Osteoblast (primary cell): ENCODE measurements at regions not wholly inside any gene's neighbourhood (a gene's known extent, or its start where the extent isn't known, plus 50 kb on each side); places are given as distances from the start of the nearest gene placed in this dataset.

Experiments used
- DNase-seq: peaks from one replicate; pipeline ENCODE4 v3.0.0; 2011; ENCODE audit warnings: low spot score, mixed read lengths; ENCODE audit not compliant: insufficient read length; ENCODE audit errors: missing footprints
- H2AFZ ChIP-seq: 2 replicates; pipeline ENCODE4 v1.6.0; 2011; ENCODE audit warnings: mild to moderate bottlenecking, low read length
- H3K27ac ChIP-seq: 2 replicates; pipeline ENCODE4 v1.5.1; 2011; ENCODE audit warnings: mild to moderate bottlenecking, low read depth, low read length, moderate library complexity
- H3K27me3 ChIP-seq: 2 replicates; pipeline ENCODE4 v1.6.0; 2012; ENCODE audit warnings: mild to moderate bottlenecking, control low read depth, inconsistent platforms, low read length, moderate library complexity; ENCODE audit not compliant: insufficient read depth
- H3K36me3 ChIP-seq: 2 replicates; pipeline ENCODE4 v1.5.1; 2011; ENCODE audit warnings: mild to moderate bottlenecking, low read length, control low read depth, moderate library complexity; ENCODE audit not compliant: insufficient read depth
- H3K4me1 ChIP-seq: 2 replicates; pipeline ENCODE4 v1.5.1; 2011; ENCODE audit warnings: mild to moderate bottlenecking, low read length, control low read depth, moderate library complexity; ENCODE audit not compliant: insufficient read depth
- H3K4me2 ChIP-seq: 2 replicates; pipeline ENCODE4 v1.6.0; 2011; ENCODE audit warnings: mild to moderate bottlenecking, low read length; ENCODE audit not compliant: insufficient read depth
- H3K4me3 ChIP-seq: fragments of 200-600 bp; sonication (generic); 3 replicates; pipeline ENCODE4 v1.5.1; 2012; ENCODE audit warnings: mild to moderate bottlenecking, low read length, inconsistent platforms; ENCODE audit not compliant: insufficient read depth
- H3K79me2 ChIP-seq: 2 replicates; pipeline ENCODE4 v1.6.0; 2012; ENCODE audit warnings: mild to moderate bottlenecking, low read length, control low read depth, inconsistent platforms; ENCODE audit not compliant: insufficient read depth
- H3K9me3 ChIP-seq: 2 replicates; pipeline ENCODE4 v1.5.1; 2011; ENCODE audit warnings: low read depth, low read length, control low read depth
- H4K20me1 ChIP-seq: 2 replicates; pipeline ENCODE4 v1.6.0; 2012; ENCODE audit warnings: mild to moderate bottlenecking, low read length, control low read depth; ENCODE audit not compliant: insufficient read depth
- CTCF ChIP-seq: IDR thresholded peaks from 2 replicates; pipeline ENCODE4 v1.5.1; 2011; ENCODE audit warnings: mild to moderate bottlenecking, low read depth, low read length, moderate library complexity; ENCODE audit errors: extremely low read depth

GRCh38 chr10:78863906-78864239, 204.9 kb upstream of the ZMIZ1 start:
- H3K4me3 ChIP-seq, result no peak overlapping the region
- H3K9me3 ChIP-seq, result no peaks in the 10 kb centered on the region
- no peaks in the 10 kb centered on the region for H3K79me2 ChIP-seq
- H3K27ac ChIP-seq, result no peak overlapping the region
- H3K36me3 ChIP-seq, result no peaks in the 10 kb centered on the region
- no peaks in the 10 kb centered on the region for H4K20me1 ChIP-seq
- no peak overlapping the region for H3K4me2 ChIP-seq
- H2AFZ ChIP-seq, result no peak overlapping the region
- DNase-seq, result no peak
- no peaks in the 10 kb centered on the region for H3K4me1 ChIP-seq
- TF ChIP-seq CTCF, result no peak
- H3K27me3 ChIP-seq, result peaks cover 35% of the 10 kb centered on the region

DNA sequence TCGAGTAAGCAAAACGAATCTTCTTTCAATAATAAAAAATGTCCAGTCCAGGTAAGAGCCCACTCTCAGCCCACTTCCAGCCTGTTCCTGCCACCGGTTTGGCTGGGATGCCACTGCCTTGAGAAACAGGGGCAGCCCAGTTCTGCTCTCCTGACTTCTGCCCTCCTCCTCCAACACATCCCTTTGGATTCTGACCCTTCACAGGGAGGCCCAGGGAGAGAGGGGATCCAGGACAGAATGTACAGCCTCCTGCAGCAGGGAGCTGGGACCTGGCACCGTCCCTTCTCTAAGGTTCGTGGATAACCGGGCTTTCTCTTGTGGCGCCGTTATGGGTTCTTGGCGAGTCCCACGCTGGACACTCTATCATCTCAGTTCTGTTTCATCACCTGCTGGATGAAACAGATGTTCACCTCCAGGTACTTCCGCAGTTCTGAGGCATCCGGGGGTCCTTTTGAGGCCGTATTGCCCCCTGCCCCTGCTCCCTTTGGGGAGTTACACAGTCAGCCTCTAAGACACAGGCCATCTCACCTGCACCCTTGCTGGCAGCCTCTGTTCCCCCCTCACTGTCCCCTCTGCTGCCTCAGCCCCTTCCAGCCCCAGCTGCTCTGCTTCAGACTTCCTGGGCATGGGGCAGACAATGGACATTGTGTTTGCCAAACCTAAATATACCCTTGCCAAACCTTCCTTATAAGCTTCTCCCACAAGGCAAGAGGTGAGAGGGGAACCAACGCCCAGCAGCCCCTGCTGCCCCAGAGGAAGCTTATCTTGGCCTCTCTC, 203.8 kb upstream of the ZMIZ1 start:
- Histone ChIP-seq H4K20me1 (no peaks in the 10 kb centered on the region), H3K4me1 (no peaks in the 10 kb centered on the region), H3K4me2 (no peak overlapping the region), H3K36me3 (no peaks in the 10 kb centered on the region), H3K9me3 (no peaks in the 10 kb centered on the region), H3K27ac (no peak overlapping the region), H3K4me3 (no peak overlapping the region), H3K27me3 (peaks cover 27% of the 10 kb centered on the region), H3K79me2 (no peaks in the 10 kb centered on the region), H2AFZ (no peak overlapping the region)
- no peak for TF ChIP-seq CTCF
- no peak for DNase-seq

DNA sequence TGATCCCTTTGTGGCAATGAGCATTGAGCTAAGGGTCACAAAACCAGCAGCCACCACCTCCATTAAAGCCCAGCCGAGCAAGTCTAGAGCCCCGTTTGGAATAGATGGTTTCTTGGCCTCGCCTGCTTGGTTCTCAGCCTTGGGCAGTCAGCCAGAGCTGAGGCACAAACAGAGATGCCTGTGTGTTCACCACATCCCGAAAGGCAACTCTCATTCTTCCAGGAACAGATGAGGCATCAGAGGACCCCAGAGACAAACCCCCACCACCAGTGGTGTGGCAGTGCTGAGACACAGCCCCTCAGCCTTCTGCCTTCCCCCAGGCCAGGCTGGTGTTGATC, 203.3 kb upstream of the ZMIZ1 start:
- Histone ChIP-seq H3K9me3 (no peaks in the 10 kb centered on the region), H4K20me1 (no peaks in the 10 kb centered on the region), H2AFZ (no peak overlapping the region), H3K4me1 (no peaks in the 10 kb centered on the region), H3K27me3 (peaks cover 29% of the 10 kb centered on the region), H3K36me3 (no peaks in the 10 kb centered on the region), H3K27ac (no peak overlapping the region), H3K79me2 (no peaks in the 10 kb centered on the region), H3K4me2 (no peak overlapping the region), H3K4me3 (no peak overlapping the region)
- no peak for DNase-seq
- no peak for TF ChIP-seq CTCF

DNA sequence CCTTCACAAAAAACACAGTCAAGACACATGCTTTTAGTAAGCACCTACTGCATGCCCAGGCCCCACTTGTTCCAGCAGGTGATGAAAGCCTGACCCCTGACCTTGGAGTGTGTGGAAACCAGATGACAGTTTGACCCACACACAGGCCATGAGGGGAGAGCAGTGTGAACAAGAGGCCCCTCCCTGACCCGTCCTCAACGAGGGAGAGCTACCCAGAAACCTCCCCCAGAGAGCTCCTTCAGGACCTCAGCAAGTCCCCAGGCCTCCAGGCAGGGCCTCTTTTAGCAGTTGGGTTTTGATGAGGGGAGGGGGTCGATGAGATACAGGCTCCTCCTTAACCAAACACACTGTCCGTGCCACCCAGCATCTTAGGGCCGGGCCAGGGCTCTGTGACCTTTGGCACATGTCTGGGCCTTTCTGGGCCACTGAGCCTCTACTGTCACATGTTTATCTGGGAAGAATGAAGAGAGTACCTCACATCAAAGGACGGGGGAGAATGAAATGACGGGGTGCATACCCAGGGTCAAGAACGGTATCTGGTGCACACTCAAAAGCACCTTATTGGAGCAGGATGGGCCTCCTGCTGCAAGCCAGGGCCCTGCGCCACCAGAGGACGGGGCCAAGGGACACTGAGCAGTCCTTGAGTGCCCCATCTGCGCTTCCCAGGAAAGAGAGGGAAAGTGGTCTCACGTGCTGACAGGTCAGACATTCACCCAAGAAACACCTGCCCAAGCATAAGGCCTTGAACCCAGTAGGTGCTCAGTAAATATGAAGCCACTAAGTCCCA, 202.6 kb upstream of the ZMIZ1 start:
- Histone ChIP-seq H3K4me3 (no peak overlapping the region), H3K4me2 (no peak overlapping the region), H3K27me3 (peaks cover 30% of the 10 kb centered on the region), H3K4me1 (no peaks in the 10 kb centered on the region), H3K79me2 (no peaks in the 10 kb centered on the region), H3K36me3 (no peaks in the 10 kb centered on the region), H2AFZ (no peak overlapping the region), H3K9me3 (no peaks in the 10 kb centered on the region), H3K27ac (no peak overlapping the region), H4K20me1 (no peaks in the 10 kb centered on the region)
- TF ChIP-seq CTCF, result no peak
- no peak for DNase-seq
